Trophoblast cell (in vitro differentiated cells and primary cell): ENCODE measurements at regions not wholly inside any gene's neighbourhood (a gene's known extent, or its start where the extent isn't known, plus 50 kb on each side); places are given as distances from the start of the nearest gene placed in this dataset.

Experiments
- DNase-seq, 2 donors: peaks; one replicate each; pipeline ENCODE4 v3.0.0-alpha.2; 2016
- H2AFZ ChIP-seq: 2 replicates; pipeline ENCODE4 v1.6.1; 2013; ENCODE audit warnings: low read length, moderate library complexity, mild to moderate bottlenecking; ENCODE audit not compliant: insufficient read depth, poor library complexity
- H2AK5ac ChIP-seq: 2 replicates; pipeline ENCODE4 v1.6.1; 2013; ENCODE audit warnings: mild to moderate bottlenecking, low read length
- H2BK120ac ChIP-seq: 2 replicates; pipeline ENCODE4 v1.6.1; 2013; ENCODE audit warnings: low read length, mild to moderate bottlenecking, moderate library complexity; ENCODE audit not compliant: insufficient read depth, poor library complexity
- H2BK12ac ChIP-seq: 2 replicates; pipeline ENCODE4 v1.6.1; 2013; ENCODE audit warnings: mild to moderate bottlenecking, low read length, moderate library complexity
- H2BK5ac ChIP-seq: 2 replicates; pipeline ENCODE4 v1.6.1; 2013; ENCODE audit warnings: low read length, low read depth, moderate library complexity, mild to moderate bottlenecking; ENCODE audit not compliant: poor library complexity
- H3K14ac ChIP-seq: 2 replicates; pipeline ENCODE4 v1.6.1; 2013; ENCODE audit warnings: mild to moderate bottlenecking, low read length
- H3K18ac ChIP-seq: 2 replicates; pipeline ENCODE4 v1.6.1; 2013; ENCODE audit warnings: mild to moderate bottlenecking, low read length
- H3K23ac ChIP-seq: 2 replicates; pipeline ENCODE4 v1.6.1; 2013; ENCODE audit warnings: low read length
- H3K27ac ChIP-seq: 2 replicates; pipeline ENCODE4 v1.5.1; 2013; ENCODE audit warnings: low read depth, mild to moderate bottlenecking, inconsistent platforms, low read length, moderate library complexity
- H3K27me3 ChIP-seq: 2 replicates; pipeline ENCODE4 v1.6.1; 2013; ENCODE audit warnings: inconsistent platforms, mild to moderate bottlenecking, low read length, moderate library complexity; ENCODE audit not compliant: insufficient read depth
- H3K36me3 ChIP-seq, 2 experiments: 1 replicate in 1 of 2; 2 replicates in 1 of 2; pipeline ENCODE4 v1.6.1; 2013; ENCODE audit warnings: low read length in 2 of 2, mild to moderate bottlenecking in 2 of 2, moderate library complexity in 1 of 2; ENCODE audit not compliant: insufficient read depth in 2 of 2, control insufficient read depth in 1 of 2
- H3K4ac ChIP-seq: 2 replicates; pipeline ENCODE4 v1.6.1; 2013; ENCODE audit warnings: low read depth, mild to moderate bottlenecking, low read length, moderate library complexity
- H3K4me1 ChIP-seq, 2 experiments: 1 replicate in 1 of 2; 2 replicates in 1 of 2; pipeline ENCODE4 v1.6.1; 2013; ENCODE audit warnings: low read length in 2 of 2, mild to moderate bottlenecking in 2 of 2, moderate library complexity in 1 of 2; ENCODE audit not compliant: insufficient read depth in 2 of 2, control insufficient read depth in 1 of 2
- H3K4me2 ChIP-seq: 2 replicates; pipeline ENCODE4 v1.6.1; 2013; ENCODE audit warnings: inconsistent platforms, mild to moderate bottlenecking, low read length, moderate library complexity
- H3K4me3 ChIP-seq: 2 replicates; pipeline ENCODE4 v1.5.1; 2013; ENCODE audit warnings: mild to moderate bottlenecking, low read depth, low read length, inconsistent platforms
- H3K79me1 ChIP-seq: one replicate; pipeline ENCODE4 v1.6.1; 2013; ENCODE audit warnings: low read length
- H3K79me2 ChIP-seq: 2 replicates; pipeline ENCODE4 v1.6.1; 2013; ENCODE audit warnings: low read length, mild to moderate bottlenecking; ENCODE audit not compliant: control insufficient read depth, insufficient read depth, poor library complexity
- H3K9ac ChIP-seq: 2 replicates; pipeline ENCODE4 v1.6.1; 2013; ENCODE audit warnings: mild to moderate bottlenecking, low read length
- H3K9me3 ChIP-seq: 2 replicates; pipeline ENCODE4 v1.6.1; 2013; ENCODE audit warnings: low read depth, mild to moderate bottlenecking, control low read depth, inconsistent platforms, low read length; ENCODE audit not compliant: insufficient read depth
- H4K12ac ChIP-seq: 2 replicates; pipeline ENCODE4 v1.6.1; 2013; ENCODE audit warnings: low read depth, mild to moderate bottlenecking, low read length, moderate library complexity
- H4K8ac ChIP-seq: 2 replicates; pipeline ENCODE4 v1.6.1; 2013; ENCODE audit warnings: low read depth, mild to moderate bottlenecking, low read length, moderate library complexity
- H4K91ac ChIP-seq: one replicate; pipeline ENCODE4 v1.6.1; 2013; ENCODE audit warnings: low read depth, mild to moderate bottlenecking, low read length, moderate library complexity
- WGBS: extraction: QIAGEN DNeasy Blood & Tissue Kit; methylation state at CpG from one replicate; pipeline ENCODE4 v1.1.7; 2013; ENCODE audit warnings: missing lambda C conversion rate; ENCODE audit not compliant: insufficient read length, insufficient coverage; ENCODE audit errors: extremely low coverage; 5-methylcytosine and 5-hydroxymethylcytosine counted together

GRCh38 chr11:130666781-130667251, 218.4 kb downstream of the ADAMTS15 start:
- Histone ChIP-seq H2AK5ac (no peak overlapping the region), H3K23ac (no peak overlapping the region), H4K8ac (no peak overlapping the region), H2BK5ac (no peak overlapping the region), H3K4me3 (no peak overlapping the region), H3K27ac (no peak overlapping the region), H3K9me3 (no peaks in the 10 kb centered on the region), H3K79me1 (no peaks in the 10 kb centered on the region), H4K12ac (no peak overlapping the region), H3K4me2 (no peak overlapping the region), H3K9ac (no peak overlapping the region), H4K91ac (no peak overlapping the region), H3K4ac (no peak overlapping the region), H2AFZ (no peak overlapping the region), H3K4me1 (no peaks in the 10 kb centered on the region), H3K27me3 (no peaks in the 10 kb centered on the region), H3K79me2 (no peaks in the 10 kb centered on the region), H2BK12ac (no peak overlapping the region), H2BK120ac (no peak overlapping the region), H3K14ac (no peak overlapping the region), H3K18ac (no peak overlapping the region), H3K36me3 (no peaks in the 10 kb centered on the region)
- DNase-seq: no peak
- WGBS: no CpG with 5 or more reads among the region's 1 CpG

- Histone ChIP-seq H4K8ac (no peak overlapping the region), H2BK5ac (no peak overlapping the region), H3K4ac (no peak overlapping the region), H4K91ac (no peak overlapping the region), H3K9ac (no peak overlapping the region), H3K18ac (no peak overlapping the region), H2BK12ac (no peak overlapping the region), H3K79me2 (no peaks in the 10 kb centered on the region), H3K27me3 (no peaks in the 10 kb centered on the region), H3K14ac (no peak overlapping the region), H2BK120ac (no peak overlapping the region), H3K23ac (no peak overlapping the region), H4K12ac (no peak overlapping the region), H3K27ac (no peak overlapping the region), H2AFZ (no peak overlapping the region), H2AK5ac (no peak overlapping the region), H3K9me3 (peaks cover 2% of the 10 kb centered on the region), H3K4me1 (peaks cover 10 to 14% of the 10 kb centered on the region in 2 experiments), H3K36me3 (no peaks in the 10 kb centered on the region), H3K4me3 (no peak overlapping the region), H3K4me2 (no peak overlapping the region), H3K79me1 (no peaks in the 10 kb centered on the region)
- DNase-seq: no peak
- WGBS: no CpG with 5 or more reads among the region's 2 CpGs
These were observed 220.3 kb downstream of the ADAMTS15 start for GRCh38 chr11:130668751-130669150.

GRCh38 chr11:130670200-130670599, 221.8 kb downstream of the ADAMTS15 start:
- Histone ChIP-seq H3K23ac (no peak overlapping the region), H2BK120ac (no peak overlapping the region), H3K9ac (no peak overlapping the region), H3K4me2 (no peak overlapping the region), H4K12ac (no peak overlapping the region), H3K4me3 (no peak overlapping the region), H3K27ac (no peak overlapping the region), H2AFZ (no peak overlapping the region), H3K36me3 (no peaks in the 10 kb centered on the region), H3K79me2 (no peaks in the 10 kb centered on the region), H4K8ac (no peak overlapping the region), H3K27me3 (no peaks in the 10 kb centered on the region), H3K14ac (no peak overlapping the region), H3K4ac (no peak overlapping the region), H4K91ac (no peak overlapping the region), H3K18ac (no peak overlapping the region), H3K9me3 (peaks cover 3% of the 10 kb centered on the region), H2BK12ac (no peak overlapping the region), H3K4me1 (peaks cover 10 to 14% of the 10 kb centered on the region in 2 experiments), H3K79me1 (no peaks in the 10 kb centered on the region), H2BK5ac (no peak overlapping the region), H2AK5ac (no peak overlapping the region)
- WGBS: no CpG with 5 or more reads among the region's 6 CpGs
- no peak for DNase-seq

GRCh38 chr11:130671801-130672700, 223.6 kb downstream of the ADAMTS15 start:
- H3K4me3 ChIP-seq: no peak overlapping the region

More at GRCh38 chr11:130671801-130672700, 223.6 kb downstream of the ADAMTS15 start:
- WGBS: no CpG with 5 or more reads among the region's 14 CpGs
- Histone ChIP-seq H3K79me2 (no peaks in the 10 kb centered on the region), H3K4ac (no peak overlapping the region), H3K23ac (no peak overlapping the region), H2AFZ (no peak overlapping the region), H3K36me3 (no peaks in the 10 kb centered on the region), H3K79me1 (peaks cover 3% of the 10 kb centered on the region), H3K27ac (peak overlapping the region; percentile 29), H3K9me3 (peaks cover 3% of the 10 kb centered on the region), H3K27me3 (no peaks in the 10 kb centered on the region), H3K4me1 (peaks cover 14 to 24% of the 10 kb centered on the region in 2 experiments), H3K4me2 (peak overlapping the region; percentile 22), H3K18ac (no peak overlapping the region), H3K14ac (no peak overlapping the region), H2BK120ac (no peak overlapping the region), H4K91ac (no peak overlapping the region), H2AK5ac (no peak overlapping the region), H4K12ac (no peak overlapping the region), H2BK5ac (no peak overlapping the region), H2BK12ac (peak overlapping the region; percentile 7), H4K8ac (no peak overlapping the region), H3K9ac (no peak overlapping the region)
- peak; percentile 73 to 80 for DNase-seq
